ENCODE measurements at regions not wholly inside any gene's neighbourhood (a gene's known extent, or its start where the extent isn't known, plus 50 kb on each side); places are given as distances from the start of the nearest gene placed in this dataset.

DNA sequence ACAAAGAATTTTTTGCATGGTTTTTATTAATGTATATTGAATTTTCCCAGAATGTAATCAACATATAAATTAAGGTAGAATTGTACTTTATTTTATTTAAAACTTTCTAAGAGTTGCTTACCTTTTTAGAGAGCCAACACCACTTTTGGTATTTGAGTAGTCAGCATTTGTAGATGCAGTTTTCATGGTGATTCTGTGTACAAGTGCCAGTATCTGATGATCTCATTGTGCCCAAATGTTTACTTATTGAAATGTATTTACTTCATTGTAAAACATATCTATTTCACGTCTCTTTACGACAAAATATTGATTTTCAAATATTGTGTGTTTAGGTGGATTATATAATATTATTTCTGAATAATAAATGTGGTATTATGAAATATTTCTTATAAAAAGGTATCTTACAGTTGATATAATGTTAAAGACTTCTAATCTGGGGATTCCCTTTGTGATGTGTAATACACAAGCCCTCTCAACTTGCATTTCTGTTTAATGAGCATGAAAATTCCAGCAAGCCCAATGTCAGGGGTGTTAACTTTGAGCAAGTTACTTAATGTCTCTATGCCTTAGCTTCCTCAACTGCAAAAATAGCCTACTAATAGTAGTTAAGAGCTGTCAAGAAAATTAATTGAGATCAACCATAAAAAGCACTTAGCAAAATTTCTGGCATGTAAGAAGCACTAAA is 141.8 kb upstream of the ZNF648 start:
- TF ChIP-seq CTCF (conservative IDR thresholded peaks at IDR 0.05) (no peak), ZFX (IDR thresholded peaks at IDR 0.05) (no peak)
